GM13977 (cell line): ENCODE measurements at regions not wholly inside any gene's neighbourhood (a gene's known extent, or its start where the extent isn't known, plus 50 kb on each side); places are given as distances from the start of the nearest gene placed in this dataset.

Experiments used
- DNase-seq: peaks from one replicate; pipeline ENCODE4 v3.0.0; 2012; ENCODE audit warnings: low spot score
- in situ Hi-C: fragments of 300-500 bp; cut with MboI; formaldehyde crosslinking; loops from one replicate; pipeline ENCODE4 v1.12.0; 2022; ENCODE audit warnings: low sequenced_read_pairs, low pct_unique_long_range_greater_than_20kb, mixed read lengths, inconsistent platforms; ENCODE audit not compliant: unreplicated experiment
- TF ChIP-seq, protein P1 (sequence below): IDR thresholded peaks from 2 replicates; pipeline ENCODE4 v1.5.1; 2012; ENCODE audit warnings: mild to moderate bottlenecking, control low read depth; ENCODE audit not compliant: insufficient read depth; ENCODE audit errors: extremely low read depth, missing control alignments

DNA sequence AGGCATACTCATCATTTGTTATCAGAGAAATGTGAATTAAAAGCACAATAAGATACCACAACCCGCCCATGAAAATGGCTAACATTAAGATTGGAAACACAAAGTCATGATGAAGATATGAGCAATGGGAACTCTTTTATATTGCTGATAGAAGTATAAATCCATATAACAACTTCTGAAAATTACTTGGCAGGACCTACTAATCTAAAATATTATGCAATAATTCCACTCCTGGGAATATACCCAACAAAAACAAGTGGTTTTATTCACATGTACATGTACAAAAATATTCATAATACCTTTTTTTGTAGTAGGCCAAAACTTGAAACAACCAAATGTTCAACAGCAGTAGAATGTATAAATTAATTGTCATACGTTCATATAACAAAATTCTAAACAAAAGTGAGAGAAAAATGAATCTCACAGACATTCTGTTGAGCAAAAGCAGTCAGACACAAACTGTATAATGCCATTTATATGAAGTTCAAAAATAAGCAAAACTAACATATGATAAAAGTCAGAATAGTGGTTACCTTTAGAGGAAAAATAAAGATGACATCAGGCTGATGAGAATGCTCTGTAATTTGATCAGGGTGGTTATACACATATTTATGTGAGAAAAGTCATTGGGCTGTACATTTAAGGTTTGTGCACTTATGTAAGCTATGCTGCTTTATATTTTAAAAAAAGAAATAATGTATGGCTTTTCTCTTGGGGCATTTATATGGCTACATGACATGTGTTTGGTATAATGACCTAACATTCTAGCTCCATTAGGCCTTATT, 309.2 kb upstream of the KITLG start:
- no peak for DNase-seq
- in situ Hi-C loops = no loop called here
- TF ChIP-seq, protein P1, sequence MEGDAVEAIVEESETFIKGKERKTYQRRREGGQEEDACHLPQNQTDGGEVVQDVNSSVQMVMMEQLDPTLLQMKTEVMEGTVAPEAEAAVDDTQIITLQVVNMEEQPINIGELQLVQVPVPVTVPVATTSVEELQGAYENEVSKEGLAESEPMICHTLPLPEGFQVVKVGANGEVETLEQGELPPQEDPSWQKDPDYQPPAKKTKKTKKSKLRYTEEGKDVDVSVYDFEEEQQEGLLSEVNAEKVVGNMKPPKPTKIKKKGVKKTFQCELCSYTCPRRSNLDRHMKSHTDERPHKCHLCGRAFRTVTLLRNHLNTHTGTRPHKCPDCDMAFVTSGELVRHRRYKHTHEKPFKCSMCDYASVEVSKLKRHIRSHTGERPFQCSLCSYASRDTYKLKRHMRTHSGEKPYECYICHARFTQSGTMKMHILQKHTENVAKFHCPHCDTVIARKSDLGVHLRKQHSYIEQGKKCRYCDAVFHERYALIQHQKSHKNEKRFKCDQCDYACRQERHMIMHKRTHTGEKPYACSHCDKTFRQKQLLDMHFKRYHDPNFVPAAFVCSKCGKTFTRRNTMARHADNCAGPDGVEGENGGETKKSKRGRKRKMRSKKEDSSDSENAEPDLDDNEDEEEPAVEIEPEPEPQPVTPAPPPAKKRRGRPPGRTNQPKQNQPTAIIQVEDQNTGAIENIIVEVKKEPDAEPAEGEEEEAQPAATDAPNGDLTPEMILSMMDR = no peak

DNA sequence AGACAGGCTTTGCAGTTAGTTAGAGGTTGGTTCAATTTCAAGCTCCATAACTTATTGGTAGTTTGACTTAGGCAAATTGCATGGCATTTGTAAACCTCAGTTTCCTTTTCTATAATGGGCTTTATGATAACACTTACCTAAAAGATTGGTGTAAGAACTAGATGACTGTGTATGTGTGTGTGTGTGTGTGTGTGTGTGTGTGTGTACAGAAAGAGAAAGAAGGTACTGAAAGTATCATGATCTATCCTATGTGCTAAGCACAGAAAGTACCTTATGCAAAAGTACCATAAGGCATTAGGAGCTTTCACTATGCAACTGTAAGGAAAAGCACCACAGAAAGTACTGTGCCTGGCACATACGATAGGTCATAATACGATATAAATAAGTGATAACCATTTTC, 304.3 kb upstream of the KITLG start:
- in situ Hi-C loops = no loop called here
- TF ChIP-seq, protein P1 = no peak
- peak; percentile 8 for DNase-seq

DNA sequence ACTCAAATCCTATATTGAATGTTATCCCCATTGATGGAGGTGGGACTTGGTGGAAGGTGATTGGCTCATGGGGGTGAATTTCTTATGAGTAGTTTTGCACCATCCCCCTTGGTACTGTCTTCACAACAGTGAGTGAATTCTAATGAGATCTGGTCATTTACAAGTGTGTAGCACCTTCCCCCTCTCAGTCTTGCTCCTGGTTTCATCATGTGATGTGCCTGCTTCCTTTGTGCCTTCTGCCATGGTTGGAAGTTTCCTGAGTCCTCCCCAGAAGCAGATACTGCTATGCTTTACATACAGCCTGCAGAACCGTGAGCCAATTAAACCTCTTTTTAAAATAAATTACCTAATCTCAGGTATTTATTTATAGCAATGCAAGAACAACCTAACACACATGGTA, 302.4 kb upstream of the KITLG start:
- TF ChIP-seq, protein P1 = no peak
- DNase-seq = no peak
- in situ Hi-C loops = no loop called here

DNA sequence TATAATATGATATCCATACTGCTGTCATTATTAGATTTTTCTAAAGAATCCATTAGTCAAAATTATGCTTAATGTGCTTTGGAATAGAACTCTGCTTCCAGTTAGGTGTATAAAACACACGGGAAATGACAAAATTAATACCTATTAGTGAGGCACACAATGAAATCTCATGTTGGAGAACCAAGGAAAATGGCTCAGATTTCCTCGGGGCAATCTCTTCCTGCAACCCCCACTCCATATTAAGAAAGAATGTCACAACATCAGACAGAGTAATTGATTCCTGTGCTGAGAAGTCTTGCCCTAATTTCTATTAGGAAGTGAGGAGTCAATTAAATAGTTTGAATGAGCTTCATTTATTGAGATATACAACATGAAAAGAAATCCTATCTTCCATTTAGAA, 299.8 kb upstream of the KITLG start:
- in situ Hi-C loops = no loop called here
- TF ChIP-seq, protein P1 = no peak
- DNase-seq = no peak

DNA sequence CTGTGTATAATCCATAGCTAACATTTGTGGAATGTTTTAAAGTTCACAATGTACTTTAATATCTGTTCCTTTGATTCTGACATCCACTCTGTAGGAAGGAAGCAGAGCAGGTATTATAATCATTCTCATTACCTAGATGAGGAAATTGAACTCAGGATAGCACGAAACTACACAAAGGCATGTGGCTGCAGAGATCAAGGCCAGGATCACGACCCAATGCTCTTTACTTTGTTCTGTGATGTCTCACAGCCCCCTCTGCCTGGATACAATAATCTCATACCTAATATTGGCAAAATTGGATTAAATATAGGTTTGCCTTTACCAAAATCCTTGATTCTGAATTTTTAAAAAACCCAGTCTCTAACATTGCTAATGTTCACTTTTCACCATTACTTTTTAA, 298.0 kb upstream of the KITLG start:
- in situ Hi-C loops = no loop called here
- TF ChIP-seq, protein P1 = no peak
- DNase-seq = no peak

DNA sequence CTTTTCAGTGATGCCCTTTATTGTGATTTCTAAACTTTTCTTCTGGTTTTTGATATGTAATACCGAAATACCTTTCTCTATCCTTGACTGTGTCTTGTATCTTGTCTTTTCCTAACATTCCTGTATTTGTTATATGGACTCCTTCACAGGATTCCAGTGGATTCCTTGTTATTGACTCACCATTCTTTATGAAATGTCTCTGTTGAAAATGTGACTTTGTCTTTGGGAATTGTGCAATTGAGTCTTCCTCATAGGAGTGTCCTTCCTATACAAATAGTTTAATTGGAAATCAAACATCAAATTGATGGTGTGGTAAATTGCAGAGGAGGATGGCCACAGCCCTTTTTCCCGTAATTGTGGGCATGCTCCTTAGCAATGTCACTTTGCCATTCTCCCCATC, 296.6 kb upstream of the KITLG start:
- in situ Hi-C loops = no loop called here
- TF ChIP-seq, protein P1 = no peak
- no peak for DNase-seq
